ENCODE measurements at regions not wholly inside any gene's neighbourhood (a gene's known extent, or its start where the extent isn't known, plus 50 kb on each side); places are given as distances from the start of the nearest gene placed in this dataset.

- intact Hi-C loops (cut with DNase I; ENCODE audit: low total_unique reads), result no loop called here
- Histone ChIP-seq H3K4me1 (peaks cover 1% of the 10 kb centered on the region), H3K9me3 (no peaks in the 10 kb centered on the region), H3K27me3 (no peaks in the 10 kb centered on the region), H3K27ac (no peak overlapping the region), H3K4me3 (no peak overlapping the region), H3K36me3 (ENCODE audit: low read depth, missing control alignments) (no peaks in the 10 kb centered on the region)
- DNase-seq, result no peak
- TF ChIP-seq POLR2A (IDR thresholded peaks at IDR 0.05), result no peak
- TF ChIP-seq CTCF (IDR thresholded peaks at IDR 0.05), result no peak
Measured at GRCh38 chr15:93460717-93461116, 371.7 kb upstream of the RGMA start.

- H3K4me1 ChIP-seq, result peaks cover 3% of the 10 kb centered on the region
- intact Hi-C loops (cut with DNase I; ENCODE audit: low total_unique reads), result no loop called here
- H3K9me3 ChIP-seq, result no peaks in the 10 kb centered on the region
- no peaks in the 10 kb centered on the region for H3K27me3 ChIP-seq
- no peak overlapping the region for H3K27ac ChIP-seq
- 81 to 91% methylated on average over 3 of the region's 3 CpGs for WGBS, 2 donors
- TF ChIP-seq POLR2A (IDR thresholded peaks at IDR 0.05) (no peak), CTCF (IDR thresholded peaks at IDR 0.05) (no peak)
- H3K4me3 ChIP-seq, result no peak overlapping the region
- no peaks in the 10 kb centered on the region for H3K36me3 ChIP-seq (ENCODE audit: low read depth, missing control alignments)
- DNase-seq, result no peak
Measured at GRCh38 chr15:93459396-93459795, 370.4 kb upstream of the RGMA start.

- H3K27me3 ChIP-seq, result no peaks in the 10 kb centered on the region
- no peak for TF ChIP-seq POLR2A (IDR thresholded peaks at IDR 0.05)
- TF ChIP-seq CTCF (IDR thresholded peaks at IDR 0.05), result no peak
- intact Hi-C loops (cut with DNase I; ENCODE audit: low total_unique reads), result no loop called here
- no peak for DNase-seq
- H3K27ac ChIP-seq, result no peak overlapping the region
- 54 to 73% methylated on average over 5 of the region's 5 CpGs for WGBS, 2 donors
- H3K4me1 ChIP-seq, result peaks cover 3% of the 10 kb centered on the region
- H3K36me3 ChIP-seq (ENCODE audit: low read depth, missing control alignments), result no peaks in the 10 kb centered on the region
- H3K9me3 ChIP-seq, result no peaks in the 10 kb centered on the region
- no peak overlapping the region for H3K4me3 ChIP-seq
Measured at GRCh38 chr15:93458597-93458996, 369.6 kb upstream of the RGMA start.

GRCh38 chr15:93454788-93455187, 365.8 kb upstream of the RGMA start:
- H3K27ac ChIP-seq, result no peak overlapping the region
- no peaks in the 10 kb centered on the region for H3K36me3 ChIP-seq (ENCODE audit: low read depth, missing control alignments)
- intact Hi-C loops (cut with DNase I; ENCODE audit: low total_unique reads), result no loop called here
- no peak for DNase-seq
- H3K9me3 ChIP-seq, result no peaks in the 10 kb centered on the region
- TF ChIP-seq CTCF (IDR thresholded peaks at IDR 0.05) (no peak), POLR2A (IDR thresholded peaks at IDR 0.05) (no peak)
- H3K27me3 ChIP-seq, result no peaks in the 10 kb centered on the region
- H3K4me3 ChIP-seq, result no peak overlapping the region
- 33 to 49% methylated on average over 6 to 7 of the region's 7 CpGs for WGBS, 2 donors
- H3K4me1 ChIP-seq, result peaks cover 3% of the 10 kb centered on the region

GRCh38 chr15:93452537-93453211, 363.7 kb upstream of the RGMA start:
- no peak overlapping the region for H3K4me3 ChIP-seq
- no peak for DNase-seq
- TF ChIP-seq POLR2A (IDR thresholded peaks at IDR 0.05) (no peak), CTCF (IDR thresholded peaks at IDR 0.05) (no peak)
- intact Hi-C loops (cut with DNase I; ENCODE audit: low total_unique reads), result no loop called here
- H3K27me3 ChIP-seq, result no peaks in the 10 kb centered on the region
- no peaks in the 10 kb centered on the region for H3K36me3 ChIP-seq (ENCODE audit: low read depth, missing control alignments)
- H3K4me1 ChIP-seq, result peaks cover 3% of the 10 kb centered on the region
- no peaks in the 10 kb centered on the region for H3K9me3 ChIP-seq
- no peak overlapping the region for H3K27ac ChIP-seq

Data from testis (tissue), 2 donors.